GM23338 (cell line): ENCODE measurements at regions not wholly inside any gene's neighbourhood (a gene's known extent, or its start where the extent isn't known, plus 50 kb on each side); places are given as distances from the start of the nearest gene placed in this dataset.

Experiments
- ATAC-seq: fragments of 200-7000 bp; cut with Tn5 transposase; 3 replicates; pipeline ENCODE4 v1.9.1; 2020
- DNase-seq: peaks from one replicate; pipeline ENCODE4 v3.0.0-alpha.2; 2015; ENCODE audit warnings: low spot score
- H2AFZ ChIP-seq: fragments of 200-600 bp; sonication (generic); 2 replicates; pipeline ENCODE4 v1.8.0; 2016; ENCODE audit warnings: antibody characterized with exemption, mild to moderate bottlenecking, moderate library complexity
- H3F3A ChIP-seq: fragments of 200-600 bp; sonication (generic); replicated peaks from 2 replicates; pipeline ENCODE4 v1.8.0; 2017; ENCODE audit warnings: antibody characterized with exemption, mixed run types, low read depth
- H3K27ac ChIP-seq: fragments of 200-600 bp; sonication (generic); 2 replicates; pipeline ENCODE4 v1.6.1; 2016; ENCODE audit warnings: low read depth
- H3K27me3 ChIP-seq: fragments of 200-600 bp; sonication (generic); 2 replicates; pipeline ENCODE4 v1.8.0; 2016; ENCODE audit warnings: mild to moderate bottlenecking, mixed run types, moderate library complexity; ENCODE audit not compliant: insufficient read depth
- H3K36me3 ChIP-seq: fragments of 200-600 bp; sonication (generic); 2 replicates; pipeline ENCODE4 v1.8.0; 2016; ENCODE audit warnings: mild to moderate bottlenecking; ENCODE audit not compliant: insufficient read depth
- H3K4me1 ChIP-seq: fragments of 200-600 bp; sonication (generic); 2 replicates; pipeline ENCODE4 v1.8.0; 2016; ENCODE audit warnings: mild to moderate bottlenecking, moderate library complexity; ENCODE audit not compliant: insufficient read depth
- H3K4me2 ChIP-seq: fragments of 200-600 bp; sonication (generic); 2 replicates; pipeline ENCODE4 v1.7.1; 2017; ENCODE audit warnings: mixed run types
- H3K4me3 ChIP-seq: fragments of 200-600 bp; sonication (generic); 2 replicates; pipeline ENCODE4 v1.6.1; 2016; ENCODE audit warnings: mixed run types
- H3K79me2 ChIP-seq: fragments of 200-600 bp; sonication (generic); replicated peaks from 2 replicates; pipeline ENCODE4 v1.8.0; 2017; ENCODE audit warnings: mild to moderate bottlenecking; ENCODE audit not compliant: insufficient read depth
- H3K9me2 ChIP-seq: fragments of 200-600 bp; sonication (generic); 2 replicates; pipeline ENCODE4 v1.8.0; 2017; ENCODE audit not compliant: insufficient read depth
- H4K20me1 ChIP-seq: fragments of 200-600 bp; sonication (generic); replicated peaks from 2 replicates; pipeline ENCODE4 v1.8.0; 2017; ENCODE audit warnings: mild to moderate bottlenecking; ENCODE audit not compliant: insufficient read depth
- H3K27ac Mint-ChIP-seq: 2 replicates; pipeline ENCODE4 v1.8.0; 2020; ENCODE audit warnings: inconsistent platforms, mild to moderate bottlenecking, moderate library complexity, mixed read lengths
- H3K27me3 Mint-ChIP-seq: 3 replicates; pipeline ENCODE4 v1.8.0; 2022; ENCODE audit warnings: low read depth, mild to moderate bottlenecking, moderate library complexity, mixed read lengths, inconsistent platforms; ENCODE audit not compliant: insufficient read depth, poor library complexity
- H3K36me3 Mint-ChIP-seq: 3 replicates; pipeline ENCODE4 v1.8.0; 2021; ENCODE audit warnings: low read depth, mild to moderate bottlenecking, inconsistent platforms, moderate library complexity, mixed read lengths
- H3K4me1 Mint-ChIP-seq: 3 replicates; pipeline ENCODE4 v1.8.0; 2020; ENCODE audit warnings: mild to moderate bottlenecking, inconsistent platforms, mixed read lengths
- H3K4me3 Mint-ChIP-seq: 3 replicates; pipeline ENCODE4 v1.8.0; 2021; ENCODE audit warnings: moderate library complexity, mild to moderate bottlenecking, inconsistent platforms, mixed read lengths
- H3K9me3 Mint-ChIP-seq: 3 replicates; pipeline ENCODE4 v1.8.0; 2020; ENCODE audit warnings: moderate library complexity, mild to moderate bottlenecking, inconsistent platforms, mixed read lengths
- CREB1 ChIP-seq: fragments of 250-450 bp; sonication (Bioruptor Pico); IDR thresholded peaks from 2 replicates; pipeline ENCODE4 v1.5.0; 2020; ENCODE audit warnings: low read depth, mild to moderate bottlenecking, moderate library complexity
- EZH2 ChIP-seq: fragments of 200-600 bp; sonication (generic); IDR thresholded peaks from one replicate; pipeline ENCODE4 v1.8.0; 2017; ENCODE audit warnings: antibody characterized with exemption, mild to moderate bottlenecking, low read depth; ENCODE audit not compliant: unreplicated experiment
- EZH2phosphoT487 ChIP-seq: fragments of 200-600 bp; sonication (generic); IDR thresholded peaks from one replicate; pipeline ENCODE4 v1.8.1; 2018; ENCODE audit warnings: antibody characterized with exemption; ENCODE audit not compliant: unreplicated experiment
- JUNB ChIP-seq: IDR thresholded peaks from one replicate; pipeline ENCODE4 v1.6.1; 2016; ENCODE audit warnings: antibody characterized with exemption; ENCODE audit not compliant: unreplicated experiment
- NANOG ChIP-seq: IDR thresholded peaks from 2 replicates; pipeline ENCODE4 v1.6.1; 2016; ENCODE audit warnings: antibody characterized with exemption, borderline replicate concordance
- POLR2AphosphoS5 ChIP-seq: IDR thresholded peaks from 2 replicates; pipeline ENCODE4 v1.6.1; 2016; ENCODE audit warnings: antibody characterized with exemption, low read depth
- ZNF114 ChIP-seq: fragments of 250-450 bp; sonication (Bioruptor Pico); IDR thresholded peaks from 2 replicates; pipeline ENCODE4 v1.5.0; 2020; ENCODE audit warnings: mild to moderate bottlenecking, moderate library complexity
- ZNF331 ChIP-seq: fragments of 250-450 bp; sonication (Bioruptor Pico); IDR thresholded peaks from 2 replicates; pipeline ENCODE4 v1.5.0; 2020; ENCODE audit warnings: low read depth, mild to moderate bottlenecking, moderate library complexity
- TF ChIP-seq, protein P1 (sequence below): IDR thresholded peaks from one replicate; pipeline ENCODE4 v1.6.1; 2018; ENCODE audit warnings: antibody characterized with exemption; ENCODE audit not compliant: unreplicated experiment
- TF ChIP-seq, protein P2 (sequence below), 2 experiments: fragments of 200-600 bp in 1 of 2; sonication (generic) in 1 of 2; conservative IDR thresholded peaks; 2 replicates each; pipeline versions ENCODE4 v1.5.1 to v1.6.1; 2016 to 2017; ENCODE audit warnings: antibody characterized with exemption in 2 of 2, low read depth in 2 of 2, mild to moderate bottlenecking in 2 of 2, moderate library complexity in 1 of 2
- TF ChIP-seq, protein P3 (sequence below): fragments of 250-450 bp; sonication (Bioruptor Pico); IDR thresholded peaks from 2 replicates; pipeline ENCODE4 v1.5.0; 2020; ENCODE audit warnings: mild to moderate bottlenecking, moderate library complexity
- TF ChIP-seq, protein P4 (sequence below): IDR thresholded peaks from 2 replicates; pipeline ENCODE4 v1.6.1; 2016; ENCODE audit warnings: antibody characterized with exemption

DNA sequence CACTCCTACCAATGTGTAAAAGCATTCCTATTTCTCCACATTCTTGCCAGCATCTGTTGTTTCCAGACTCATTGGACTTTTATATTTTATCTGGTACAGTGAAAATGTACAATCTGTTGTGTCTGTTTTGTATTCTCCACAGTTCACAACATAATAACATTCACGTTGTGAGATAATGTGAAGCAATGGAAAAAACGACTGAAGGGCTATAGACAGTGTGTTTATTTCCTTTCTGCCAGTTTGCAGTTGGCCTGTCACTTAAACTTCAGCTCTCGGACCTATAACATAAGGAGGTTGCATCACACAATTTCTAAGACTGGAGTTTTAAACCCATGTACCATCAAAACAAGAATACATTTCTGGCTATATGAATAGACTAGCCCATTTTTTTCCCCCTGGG, 965.5 kb upstream of the ATXN8OS start:
- TF ChIP-seq, protein P1, sequence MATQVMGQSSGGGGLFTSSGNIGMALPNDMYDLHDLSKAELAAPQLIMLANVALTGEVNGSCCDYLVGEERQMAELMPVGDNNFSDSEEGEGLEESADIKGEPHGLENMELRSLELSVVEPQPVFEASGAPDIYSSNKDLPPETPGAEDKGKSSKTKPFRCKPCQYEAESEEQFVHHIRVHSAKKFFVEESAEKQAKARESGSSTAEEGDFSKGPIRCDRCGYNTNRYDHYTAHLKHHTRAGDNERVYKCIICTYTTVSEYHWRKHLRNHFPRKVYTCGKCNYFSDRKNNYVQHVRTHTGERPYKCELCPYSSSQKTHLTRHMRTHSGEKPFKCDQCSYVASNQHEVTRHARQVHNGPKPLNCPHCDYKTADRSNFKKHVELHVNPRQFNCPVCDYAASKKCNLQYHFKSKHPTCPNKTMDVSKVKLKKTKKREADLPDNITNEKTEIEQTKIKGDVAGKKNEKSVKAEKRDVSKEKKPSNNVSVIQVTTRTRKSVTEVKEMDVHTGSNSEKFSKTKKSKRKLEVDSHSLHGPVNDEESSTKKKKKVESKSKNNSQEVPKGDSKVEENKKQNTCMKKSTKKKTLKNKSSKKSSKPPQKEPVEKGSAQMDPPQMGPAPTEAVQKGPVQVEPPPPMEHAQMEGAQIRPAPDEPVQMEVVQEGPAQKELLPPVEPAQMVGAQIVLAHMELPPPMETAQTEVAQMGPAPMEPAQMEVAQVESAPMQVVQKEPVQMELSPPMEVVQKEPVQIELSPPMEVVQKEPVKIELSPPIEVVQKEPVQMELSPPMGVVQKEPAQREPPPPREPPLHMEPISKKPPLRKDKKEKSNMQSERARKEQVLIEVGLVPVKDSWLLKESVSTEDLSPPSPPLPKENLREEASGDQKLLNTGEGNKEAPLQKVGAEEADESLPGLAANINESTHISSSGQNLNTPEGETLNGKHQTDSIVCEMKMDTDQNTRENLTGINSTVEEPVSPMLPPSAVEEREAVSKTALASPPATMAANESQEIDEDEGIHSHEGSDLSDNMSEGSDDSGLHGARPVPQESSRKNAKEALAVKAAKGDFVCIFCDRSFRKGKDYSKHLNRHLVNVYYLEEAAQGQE: no peak
- TF ChIP-seq, protein P2, sequence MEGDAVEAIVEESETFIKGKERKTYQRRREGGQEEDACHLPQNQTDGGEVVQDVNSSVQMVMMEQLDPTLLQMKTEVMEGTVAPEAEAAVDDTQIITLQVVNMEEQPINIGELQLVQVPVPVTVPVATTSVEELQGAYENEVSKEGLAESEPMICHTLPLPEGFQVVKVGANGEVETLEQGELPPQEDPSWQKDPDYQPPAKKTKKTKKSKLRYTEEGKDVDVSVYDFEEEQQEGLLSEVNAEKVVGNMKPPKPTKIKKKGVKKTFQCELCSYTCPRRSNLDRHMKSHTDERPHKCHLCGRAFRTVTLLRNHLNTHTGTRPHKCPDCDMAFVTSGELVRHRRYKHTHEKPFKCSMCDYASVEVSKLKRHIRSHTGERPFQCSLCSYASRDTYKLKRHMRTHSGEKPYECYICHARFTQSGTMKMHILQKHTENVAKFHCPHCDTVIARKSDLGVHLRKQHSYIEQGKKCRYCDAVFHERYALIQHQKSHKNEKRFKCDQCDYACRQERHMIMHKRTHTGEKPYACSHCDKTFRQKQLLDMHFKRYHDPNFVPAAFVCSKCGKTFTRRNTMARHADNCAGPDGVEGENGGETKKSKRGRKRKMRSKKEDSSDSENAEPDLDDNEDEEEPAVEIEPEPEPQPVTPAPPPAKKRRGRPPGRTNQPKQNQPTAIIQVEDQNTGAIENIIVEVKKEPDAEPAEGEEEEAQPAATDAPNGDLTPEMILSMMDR (conservative IDR thresholded peaks at IDR 0.05; ENCODE audit: low read depth in 2 of 2): no peak
- TF ChIP-seq ZNF331 (CRISPR knock-in tag) (no peak), JUNB (no peak), EZH2phosphoT487 (no peak), POLR2AphosphoS5 (no peak), EZH2 (no peak), ZNF114 (CRISPR knock-in tag) (no peak), NANOG (no peak), CREB1 (CRISPR knock-in tag) (no peak)
- TF ChIP-seq, protein P3, sequence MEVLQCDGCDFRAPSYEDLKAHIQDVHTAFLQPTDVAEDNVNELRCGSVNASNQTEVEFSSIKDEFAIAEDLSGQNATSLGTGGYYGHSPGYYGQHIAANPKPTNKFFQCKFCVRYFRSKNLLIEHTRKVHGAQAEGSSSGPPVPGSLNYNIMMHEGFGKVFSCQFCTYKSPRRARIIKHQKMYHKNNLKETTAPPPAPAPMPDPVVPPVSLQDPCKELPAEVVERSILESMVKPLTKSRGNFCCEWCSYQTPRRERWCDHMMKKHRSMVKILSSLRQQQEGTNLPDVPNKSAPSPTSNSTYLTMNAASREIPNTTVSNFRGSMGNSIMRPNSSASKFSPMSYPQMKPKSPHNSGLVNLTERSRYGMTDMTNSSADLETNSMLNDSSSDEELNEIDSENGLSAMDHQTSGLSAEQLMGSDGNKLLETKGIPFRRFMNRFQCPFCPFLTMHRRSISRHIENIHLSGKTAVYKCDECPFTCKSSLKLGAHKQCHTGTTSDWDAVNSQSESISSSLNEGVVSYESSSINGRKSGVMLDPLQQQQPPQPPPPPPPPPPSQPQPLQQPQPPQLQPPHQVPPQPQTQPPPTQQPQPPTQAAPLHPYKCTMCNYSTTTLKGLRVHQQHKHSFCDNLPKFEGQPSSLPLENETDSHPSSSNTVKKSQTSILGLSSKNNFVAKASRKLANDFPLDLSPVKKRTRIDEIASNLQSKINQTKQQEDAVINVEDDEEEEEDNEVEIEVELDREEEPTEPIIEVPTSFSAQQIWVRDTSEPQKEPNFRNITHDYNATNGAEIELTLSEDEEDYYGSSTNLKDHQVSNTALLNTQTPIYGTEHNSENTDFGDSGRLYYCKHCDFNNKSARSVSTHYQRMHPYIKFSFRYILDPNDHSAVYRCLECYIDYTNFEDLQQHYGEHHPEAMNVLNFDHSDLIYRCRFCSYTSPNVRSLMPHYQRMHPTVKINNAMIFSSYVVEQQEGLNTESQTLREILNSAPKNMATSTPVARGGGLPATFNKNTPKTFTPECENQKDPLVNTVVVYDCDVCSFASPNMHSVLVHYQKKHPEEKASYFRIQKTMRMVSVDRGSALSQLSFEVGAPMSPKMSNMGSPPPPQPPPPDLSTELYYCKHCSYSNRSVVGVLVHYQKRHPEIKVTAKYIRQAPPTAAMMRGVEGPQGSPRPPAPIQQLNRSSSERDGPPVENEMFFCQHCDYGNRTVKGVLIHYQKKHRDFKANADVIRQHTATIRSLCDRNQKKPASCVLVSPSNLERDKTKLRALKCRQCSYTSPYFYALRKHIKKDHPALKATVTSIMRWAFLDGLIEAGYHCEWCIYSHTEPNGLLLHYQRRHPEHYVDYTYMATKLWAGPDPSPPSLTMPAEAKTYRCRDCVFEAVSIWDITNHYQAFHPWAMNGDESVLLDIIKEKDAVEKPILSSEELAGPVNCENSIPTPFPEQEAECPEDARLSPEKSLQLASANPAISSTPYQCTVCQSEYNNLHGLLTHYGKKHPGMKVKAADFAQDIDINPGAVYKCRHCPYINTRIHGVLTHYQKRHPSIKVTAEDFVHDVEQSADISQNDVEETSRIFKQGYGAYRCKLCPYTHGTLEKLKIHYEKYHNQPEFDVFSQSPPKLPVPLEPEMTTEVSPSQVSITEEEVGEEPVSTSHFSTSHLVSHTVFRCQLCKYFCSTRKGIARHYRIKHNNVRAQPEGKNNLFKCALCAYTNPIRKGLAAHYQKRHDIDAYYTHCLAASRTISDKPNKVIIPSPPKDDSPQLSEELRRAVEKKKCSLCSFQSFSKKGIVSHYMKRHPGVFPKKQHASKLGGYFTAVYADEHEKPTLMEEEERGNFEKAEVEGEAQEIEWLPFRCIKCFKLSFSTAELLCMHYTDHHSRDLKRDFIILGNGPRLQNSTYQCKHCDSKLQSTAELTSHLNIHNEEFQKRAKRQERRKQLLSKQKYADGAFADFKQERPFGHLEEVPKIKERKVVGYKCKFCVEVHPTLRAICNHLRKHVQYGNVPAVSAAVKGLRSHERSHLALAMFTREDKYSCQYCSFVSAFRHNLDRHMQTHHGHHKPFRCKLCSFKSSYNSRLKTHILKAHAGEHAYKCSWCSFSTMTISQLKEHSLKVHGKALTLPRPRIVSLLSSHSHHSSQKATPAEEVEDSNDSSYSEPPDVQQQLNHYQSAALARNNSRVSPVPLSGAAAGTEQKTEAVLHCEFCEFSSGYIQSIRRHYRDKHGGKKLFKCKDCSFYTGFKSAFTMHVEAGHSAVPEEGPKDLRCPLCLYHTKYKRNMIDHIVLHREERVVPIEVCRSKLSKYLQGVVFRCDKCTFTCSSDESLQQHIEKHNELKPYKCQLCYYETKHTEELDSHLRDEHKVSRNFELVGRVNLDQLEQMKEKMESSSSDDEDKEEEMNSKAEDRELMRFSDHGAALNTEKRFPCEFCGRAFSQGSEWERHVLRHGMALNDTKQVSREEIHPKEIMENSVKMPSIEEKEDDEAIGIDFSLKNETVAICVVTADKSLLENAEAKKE (CRISPR knock-in tag): no peak
- TF ChIP-seq, protein P4, sequence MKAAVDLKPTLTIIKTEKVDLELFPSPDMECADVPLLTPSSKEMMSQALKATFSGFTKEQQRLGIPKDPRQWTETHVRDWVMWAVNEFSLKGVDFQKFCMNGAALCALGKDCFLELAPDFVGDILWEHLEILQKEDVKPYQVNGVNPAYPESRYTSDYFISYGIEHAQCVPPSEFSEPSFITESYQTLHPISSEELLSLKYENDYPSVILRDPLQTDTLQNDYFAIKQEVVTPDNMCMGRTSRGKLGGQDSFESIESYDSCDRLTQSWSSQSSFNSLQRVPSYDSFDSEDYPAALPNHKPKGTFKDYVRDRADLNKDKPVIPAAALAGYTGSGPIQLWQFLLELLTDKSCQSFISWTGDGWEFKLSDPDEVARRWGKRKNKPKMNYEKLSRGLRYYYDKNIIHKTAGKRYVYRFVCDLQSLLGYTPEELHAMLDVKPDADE: no peak
- H3K36me3 Mint-ChIP-seq: no peaks in the 10 kb centered on the region
- Histone ChIP-seq H3K27ac (no peak overlapping the region), H3K4me1 (no peaks in the 10 kb centered on the region), H3K4me2 (no peak overlapping the region), H3K79me2 (no peaks in the 10 kb centered on the region), H3F3A (no peaks in the 10 kb centered on the region), H2AFZ (no peak overlapping the region), H3K9me2 (no peaks in the 10 kb centered on the region), H3K36me3 (no peaks in the 10 kb centered on the region), H4K20me1 (no peaks in the 10 kb centered on the region), H3K4me3 (no peak overlapping the region), H3K27me3 (no peaks in the 10 kb centered on the region)
- no peak overlapping the region for H3K27ac Mint-ChIP-seq
- DNase-seq: no peak
- no peaks in the 10 kb centered on the region for H3K9me3 Mint-ChIP-seq
- no peaks in the 10 kb centered on the region for H3K4me1 Mint-ChIP-seq
- no peaks in the 10 kb centered on the region for H3K27me3 Mint-ChIP-seq
- no peak for ATAC-seq
- no peak overlapping the region for H3K4me3 Mint-ChIP-seq
